A549 (cell line): ENCODE measurements at regions not wholly inside any gene's neighbourhood (a gene's known extent, or its start where the extent isn't known, plus 50 kb on each side); places are given as distances from the start of the nearest gene placed in this dataset.
"Not testable (repeated sequence)": the region's sequence is repeated elsewhere in the genome, so short reads cannot be mapped to it uniquely, and the experiment has no call there.

Experiments
- ATAC-seq, 2 experiments: fragments of 200-7000 bp in 1 of 2; fragments of >200 bp in 1 of 2; cut with Nextera tagmentation in 1 of 2; cut with Tn5 transposase in 1 of 2; 3 replicates each; pipeline versions ENCODE4 v1.8.0 to v1.9.1; 2018 to 2020; ENCODE audit warnings: mild to moderate bottlenecking in 1 of 2, moderate library complexity in 1 of 2
- CTCF ChIA-PET: fragments of 300-600 bp; sonication (Branson Sonifier 250); formaldehyde crosslinking; extraction: SDS; loops from one replicate; lab custom pipeline; 2021; ENCODE audit warnings: antibody characterized with exemption, inconsistent platforms; lab: Yijun Ruan, JAX
- POLR2A ChIA-PET: fragments of 350-600 bp; formaldehyde crosslinking; extraction: SDS; loops from one replicate; lab custom pipeline; 2021; ENCODE audit warnings: antibody characterized with exemption, inconsistent platforms; lab: Yijun Ruan, JAX
- DNase-seq, 2 experiments: peaks; one replicate each; pipeline versions ENCODE4 v3.0.0 to v3.0.0-alpha.2; 2011 to 2016; ENCODE audit warnings: low read depth in 1 of 2, low spot score in 1 of 2
- FAIRE-seq: peaks from 2 replicates; lab custom pipeline; 2011; peaks lifted over from hg19 to GRCh38; lab: Jason Lieb, UNC
- H3K27ac ChIP-seq, 2 experiments: fragments of >200 bp; sonication (Bioruptor Twin); formaldehyde crosslinking; 3 replicates each; pipeline ENCODE4 v1.5.1; 2016 to 2017
- H3K4me1 ChIP-seq: fragments of >200 bp; sonication (Bioruptor Twin); formaldehyde crosslinking; 3 replicates; pipeline ENCODE4 v1.6.1; 2016
- H3K4me2 ChIP-seq: fragments of >200 bp; sonication (Bioruptor Twin); formaldehyde crosslinking; 3 replicates; pipeline ENCODE4 v1.6.1; 2016
- H3K4me3 ChIP-seq: fragments of >200 bp; sonication (Bioruptor Twin); formaldehyde crosslinking; 3 replicates; pipeline ENCODE4 v1.5.1; 2016
- H3K9me3 ChIP-seq: fragments of >200 bp; sonication (Bioruptor Twin); formaldehyde crosslinking; 3 replicates; pipeline ENCODE4 v1.6.1; 2016
- CBX8 ChIP-seq: fragments of 200-600 bp; sonication (generic); IDR thresholded peaks from 2 replicates; pipeline ENCODE4 v1.6.1; 2016
- EHMT2 ChIP-seq: fragments of 200-600 bp; sonication (generic); IDR thresholded peaks from 2 replicates; pipeline ENCODE4 v1.6.1; 2016; ENCODE audit warnings: antibody characterized with exemption, low read depth, mild to moderate bottlenecking, moderate library complexity
- FOSL2 ChIP-seq, 2 experiments: fragments of 450-650 bp in 1 of 2; fragments of >200 bp in 1 of 2; sonication (Bioruptor Twin) in 1 of 2; formaldehyde crosslinking; IDR thresholded peaks; 2 replicates each; pipeline versions ENCODE4 v1.5.0 to v1.6.1; 2016 to 2020; ENCODE audit warnings: mild to moderate bottlenecking in 1 of 2, moderate library complexity in 1 of 2
- FOXS1 ChIP-seq: fragments of 250-450 bp; sonication (Bioruptor Pico); IDR thresholded peaks from 2 replicates; pipeline ENCODE4 v1.5.0; 2020; ENCODE audit warnings: mild to moderate bottlenecking, moderate library complexity
- HOXB5 ChIP-seq: fragments of 250-450 bp; sonication (Bioruptor Pico); IDR thresholded peaks from 2 replicates; pipeline ENCODE4 v1.5.0; 2020; ENCODE audit warnings: mild to moderate bottlenecking, moderate library complexity
- KDM5A ChIP-seq: fragments of 200-600 bp; sonication (generic); IDR thresholded peaks from 2 replicates; pipeline ENCODE4 v1.6.1; 2016; ENCODE audit warnings: antibody characterized with exemption, mild to moderate bottlenecking
- MAZ ChIP-seq: fragments of 150-350 bp; IDR thresholded peaks from 2 replicates; pipeline ENCODE4 v1.6.1; 2014; ENCODE audit warnings: antibody characterized with exemption, low read depth, low read length, borderline replicate concordance
- MYC ChIP-seq: IDR thresholded peaks from 2 replicates; pipeline ENCODE4 v1.6.1; 2012; ENCODE audit warnings: mild to moderate bottlenecking, inconsistent platforms, low read length, improper control_type of control experiment, borderline replicate concordance
- NPAS2 ChIP-seq: fragments of 250-450 bp; sonication (Bioruptor Pico); IDR thresholded peaks from 2 replicates; pipeline ENCODE4 v1.8.0; 2022; ENCODE audit warnings: mild to moderate bottlenecking, moderate library complexity, borderline replicate concordance
- RARB ChIP-seq: fragments of 250-450 bp; sonication (Bioruptor Pico); IDR thresholded peaks from 2 replicates; pipeline ENCODE4 v1.8.0; 2021; ENCODE audit warnings: mild to moderate bottlenecking, moderate library complexity
- SMC3 ChIP-seq: fragments of >200 bp; sonication (Bioruptor Twin); formaldehyde crosslinking; IDR thresholded peaks from 3 replicates; pipeline ENCODE4 v1.6.1; 2018; ENCODE audit warnings: inconsistent platforms
- SREBF2 ChIP-seq: fragments of 450-650 bp; IDR thresholded peaks from 2 replicates; pipeline ENCODE4 v1.6.1; 2014; ENCODE audit warnings: mild to moderate bottlenecking, moderate library complexity
- ZFP36 ChIP-seq: fragments of 450-650 bp; IDR thresholded peaks from 2 replicates; pipeline ENCODE4 v1.6.1; 2014; ENCODE audit warnings: borderline replicate concordance; ENCODE audit not compliant: partially characterized antibody
- ZNF302 ChIP-seq: fragments of 250-450 bp; sonication (Bioruptor Pico); IDR thresholded peaks from 2 replicates; pipeline ENCODE4 v1.9.0; 2021; ENCODE audit warnings: inconsistent platforms, mild to moderate bottlenecking, moderate library complexity
- ZSCAN20 ChIP-seq: fragments of 250-450 bp; sonication (Bioruptor Pico); IDR thresholded peaks from 2 replicates; pipeline ENCODE4 v1.8.0; 2022; ENCODE audit warnings: mild to moderate bottlenecking, moderate library complexity
- WGBS: methylation state at CpG from one replicate; pipeline ENCODE4 v1.1.6; 2017; ENCODE audit errors: missing lambda C conversion rate; 5-methylcytosine and 5-hydroxymethylcytosine counted together
- TF ChIP-seq, protein P1 (sequence below): fragments of >200 bp; sonication (Bioruptor Twin); formaldehyde crosslinking; IDR thresholded peaks from 3 replicates; pipeline ENCODE4 v1.6.1; 2016
- TF ChIP-seq, protein P2 (sequence below): fragments of >200 bp; sonication (Bioruptor Twin); formaldehyde crosslinking; IDR thresholded peaks from 3 replicates; pipeline ENCODE4 v1.5.1; 2016
- TF ChIP-seq, protein P3 (sequence below): fragments of >200 bp; sonication (Bioruptor Twin); formaldehyde crosslinking; IDR thresholded peaks from 2 replicates; pipeline ENCODE4 v1.6.1; 2016
- TF ChIP-seq, protein P4 (sequence below): fragments of 150-350 bp; IDR thresholded peaks from 2 replicates; pipeline ENCODE4 v1.6.1; 2014; ENCODE audit warnings: low read depth, mild to moderate bottlenecking, low read length
- TF ChIP-seq, protein P5 (sequence below): fragments of 450-650 bp; IDR thresholded peaks from 2 replicates; pipeline ENCODE4 v1.6.1; 2014; ENCODE audit warnings: antibody characterized with exemption
- TF ChIP-seq, protein P6 (sequence below): IDR thresholded peaks from 2 replicates; pipeline ENCODE4 v1.6.1; 2012; ENCODE audit warnings: low read depth, borderline replicate concordance

DNA sequence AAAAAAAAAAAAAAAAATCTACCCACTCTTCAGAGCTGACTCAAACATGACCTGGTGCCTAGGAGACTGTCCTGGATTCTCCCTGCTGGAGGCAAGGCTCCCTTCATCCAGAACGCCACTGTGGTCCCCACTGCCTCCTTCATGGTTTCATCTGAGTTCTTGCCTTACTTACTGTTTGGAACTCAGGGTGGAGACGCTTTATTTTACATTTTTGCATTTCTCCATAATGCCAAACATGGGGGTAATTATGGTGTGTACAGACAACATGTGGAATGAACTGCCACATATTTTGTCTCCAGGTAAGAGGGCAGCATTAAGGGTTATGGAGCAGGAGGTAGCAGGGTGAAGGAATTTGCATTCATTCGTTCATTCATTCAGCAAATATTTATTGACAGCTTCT, 58.1 kb upstream of the KCNK12 start:
- TF ChIP-seq, protein P1, sequence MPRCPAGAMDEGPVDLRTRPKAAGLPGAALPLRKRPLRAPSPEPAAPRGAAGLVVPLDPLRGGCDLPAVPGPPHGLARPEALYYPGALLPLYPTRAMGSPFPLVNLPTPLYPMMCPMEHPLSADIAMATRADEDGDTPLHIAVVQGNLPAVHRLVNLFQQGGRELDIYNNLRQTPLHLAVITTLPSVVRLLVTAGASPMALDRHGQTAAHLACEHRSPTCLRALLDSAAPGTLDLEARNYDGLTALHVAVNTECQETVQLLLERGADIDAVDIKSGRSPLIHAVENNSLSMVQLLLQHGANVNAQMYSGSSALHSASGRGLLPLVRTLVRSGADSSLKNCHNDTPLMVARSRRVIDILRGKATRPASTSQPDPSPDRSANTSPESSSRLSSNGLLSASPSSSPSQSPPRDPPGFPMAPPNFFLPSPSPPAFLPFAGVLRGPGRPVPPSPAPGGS = no peak
- TF ChIP-seq, protein P2, sequence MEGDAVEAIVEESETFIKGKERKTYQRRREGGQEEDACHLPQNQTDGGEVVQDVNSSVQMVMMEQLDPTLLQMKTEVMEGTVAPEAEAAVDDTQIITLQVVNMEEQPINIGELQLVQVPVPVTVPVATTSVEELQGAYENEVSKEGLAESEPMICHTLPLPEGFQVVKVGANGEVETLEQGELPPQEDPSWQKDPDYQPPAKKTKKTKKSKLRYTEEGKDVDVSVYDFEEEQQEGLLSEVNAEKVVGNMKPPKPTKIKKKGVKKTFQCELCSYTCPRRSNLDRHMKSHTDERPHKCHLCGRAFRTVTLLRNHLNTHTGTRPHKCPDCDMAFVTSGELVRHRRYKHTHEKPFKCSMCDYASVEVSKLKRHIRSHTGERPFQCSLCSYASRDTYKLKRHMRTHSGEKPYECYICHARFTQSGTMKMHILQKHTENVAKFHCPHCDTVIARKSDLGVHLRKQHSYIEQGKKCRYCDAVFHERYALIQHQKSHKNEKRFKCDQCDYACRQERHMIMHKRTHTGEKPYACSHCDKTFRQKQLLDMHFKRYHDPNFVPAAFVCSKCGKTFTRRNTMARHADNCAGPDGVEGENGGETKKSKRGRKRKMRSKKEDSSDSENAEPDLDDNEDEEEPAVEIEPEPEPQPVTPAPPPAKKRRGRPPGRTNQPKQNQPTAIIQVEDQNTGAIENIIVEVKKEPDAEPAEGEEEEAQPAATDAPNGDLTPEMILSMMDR = no peak
- TF ChIP-seq FOXS1 = no peak
- FAIRE-seq (no peak), ATAC-seq (no peak), DNase-seq (no peak)
- H3K4me1 ChIP-seq = peaks cover 16% of the 10 kb centered on the region
- WGBS = 45% methylated on average over 3 of the region's 3 CpGs
- H3K4me2 ChIP-seq = no peak overlapping the region
- no peak overlapping the region for H3K27ac ChIP-seq
- no peak overlapping the region for H3K4me3 ChIP-seq
- no peaks in the 10 kb centered on the region for H3K9me3 ChIP-seq
- CTCF ChIA-PET = no interaction called here
- POLR2A ChIA-PET = no interaction called here

DNA sequence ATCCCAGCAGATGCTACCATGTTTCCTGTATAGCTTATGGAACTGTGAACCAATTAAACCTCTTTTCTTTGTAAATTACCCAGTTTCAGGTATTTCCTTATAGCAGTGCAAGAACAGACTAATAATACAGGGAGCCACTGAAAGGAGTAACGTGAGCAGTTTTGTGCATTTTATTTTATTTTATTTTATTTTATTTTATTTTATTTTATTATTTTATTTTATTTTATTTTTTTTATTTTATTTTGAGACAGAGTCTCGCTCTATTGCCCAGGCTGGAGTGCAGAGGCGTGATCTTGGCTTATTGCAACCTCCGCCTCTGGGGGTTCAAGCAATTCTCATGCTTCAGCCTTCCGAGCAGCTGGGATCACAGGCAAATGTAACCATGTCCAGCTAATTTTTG, 55.9 kb upstream of the KCNK12 start:
- H3K4me1 ChIP-seq = peaks cover 5% of the 10 kb centered on the region
- no peak for ATAC-seq
- TF ChIP-seq, protein P3, sequence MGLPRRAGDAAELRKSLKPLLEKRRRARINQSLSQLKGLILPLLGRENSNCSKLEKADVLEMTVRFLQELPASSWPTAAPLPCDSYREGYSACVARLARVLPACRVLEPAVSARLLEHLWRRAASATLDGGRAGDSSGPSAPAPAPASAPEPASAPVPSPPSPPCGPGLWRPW = no peak
- no peak for TF ChIP-seq KDM5A
- no peak for TF ChIP-seq EHMT2
- TF ChIP-seq, all 56 proteins: peak for 0
- ChIA-PET CTCF (no interaction called here), POLR2A (no interaction called here)
- 65% methylated on average over 5 of the region's 5 CpGs for WGBS
- H3K4me3 ChIP-seq = no peak overlapping the region
- H3K27ac ChIP-seq = no peak overlapping the region
- FAIRE-seq (no peak), DNase-seq (no peak)
- H3K9me3 ChIP-seq = no peaks in the 10 kb centered on the region
- no peak overlapping the region for H3K4me2 ChIP-seq

DNA sequence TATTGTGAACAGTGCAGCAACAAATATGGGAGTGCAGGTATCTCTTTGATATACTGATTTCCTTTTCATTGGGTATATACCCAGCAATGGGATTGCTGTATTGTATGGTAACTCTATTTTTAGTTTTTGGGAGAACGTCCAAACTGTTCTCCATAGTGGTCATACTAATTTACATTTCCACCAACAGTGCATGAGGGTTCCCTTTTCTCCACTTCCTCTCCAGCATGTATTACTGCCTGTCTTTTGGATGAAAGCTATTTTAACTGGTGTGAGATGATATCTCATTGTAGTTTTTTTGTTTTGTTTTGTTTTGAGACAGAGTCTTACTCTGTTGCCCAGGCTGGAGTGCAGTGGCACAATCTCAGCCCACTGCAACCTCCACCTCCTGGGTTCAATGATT, 52.4 kb upstream of the KCNK12 start:
- POLR2A ChIA-PET, ATAC-seq: not testable (repeated sequence)

DNA sequence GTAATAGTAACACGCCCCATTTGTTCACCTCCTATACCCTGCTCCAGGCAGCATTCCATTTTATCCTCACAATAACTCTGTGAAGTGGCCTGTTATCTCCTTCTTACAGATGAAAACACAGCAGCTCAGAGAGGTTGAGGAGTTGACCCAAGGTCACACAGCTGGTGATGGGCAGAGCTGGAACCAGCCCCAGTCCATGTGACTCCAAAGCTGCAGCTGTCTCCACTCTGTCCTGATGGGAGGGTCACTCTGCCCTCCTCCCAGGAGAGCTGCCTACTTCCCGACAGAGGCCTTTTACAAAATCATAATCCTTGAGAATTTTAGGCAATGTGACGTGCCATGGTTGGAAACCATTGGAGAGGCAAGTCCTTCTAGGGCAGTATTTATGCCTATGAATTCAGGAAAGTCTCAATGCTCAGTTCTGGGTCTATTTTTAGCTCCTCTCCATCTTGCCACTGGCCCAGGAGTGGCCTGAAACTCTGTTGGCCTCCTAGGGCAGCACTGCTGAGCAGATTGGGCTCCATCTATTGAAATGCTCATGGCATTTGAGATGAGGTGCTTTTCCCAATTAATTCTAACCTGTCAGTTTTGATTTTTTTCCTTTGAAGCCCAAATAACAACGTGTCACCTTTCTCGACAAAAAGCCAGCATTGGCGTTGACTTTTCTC, 50.1 kb upstream of the KCNK12 start:
- no peak overlapping the region for H3K27ac ChIP-seq
- POLR2A ChIA-PET = no interaction called here
- CTCF ChIA-PET = interaction anchor here (0.6 kb wide), 1 partner anchor 1496 kb away, joined by 4 read pairs; no protein-coding TSS in a partner anchor
- 49% methylated on average over 6 of the region's 6 CpGs for WGBS
- H3K4me2 ChIP-seq = no peak overlapping the region
- no peaks in the 10 kb centered on the region for H3K9me3 ChIP-seq
- FAIRE-seq = no peak
- peak; percentile 26 to 28; a peak in 2 of 6 replicates for ATAC-seq
- no peaks in the 10 kb centered on the region for H3K4me1 ChIP-seq
- H3K4me3 ChIP-seq = no peak overlapping the region
- DNase-seq = no peak
- no peak for TF ChIP-seq ZNF302 (CRISPR knock-in tag)
- TF ChIP-seq, protein P1 = no peak
- no peak for TF ChIP-seq MYC
- TF ChIP-seq NPAS2 (CRISPR knock-in tag) = no peak
- no peak for TF ChIP-seq FOXS1
- no peak for TF ChIP-seq CBX8
- TF ChIP-seq RARB (CRISPR knock-in tag) = no peak
- no peak for TF ChIP-seq FOSL2 (IDR thresholded peaks at IDR 0.05)
- no peak for TF ChIP-seq FOSL2 (CRISPR knock-in tag; IDR thresholded peaks at IDR 0.05)
- no peak for TF ChIP-seq ZFP36
- TF ChIP-seq, protein P4, sequence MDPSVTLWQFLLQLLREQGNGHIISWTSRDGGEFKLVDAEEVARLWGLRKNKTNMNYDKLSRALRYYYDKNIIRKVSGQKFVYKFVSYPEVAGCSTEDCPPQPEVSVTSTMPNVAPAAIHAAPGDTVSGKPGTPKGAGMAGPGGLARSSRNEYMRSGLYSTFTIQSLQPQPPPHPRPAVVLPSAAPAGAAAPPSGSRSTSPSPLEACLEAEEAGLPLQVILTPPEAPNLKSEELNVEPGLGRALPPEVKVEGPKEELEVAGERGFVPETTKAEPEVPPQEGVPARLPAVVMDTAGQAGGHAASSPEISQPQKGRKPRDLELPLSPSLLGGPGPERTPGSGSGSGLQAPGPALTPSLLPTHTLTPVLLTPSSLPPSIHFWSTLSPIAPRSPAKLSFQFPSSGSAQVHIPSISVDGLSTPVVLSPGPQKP = no peak
- no peak for TF ChIP-seq MAZ
- TF ChIP-seq SREBF2 = no peak
- no peak for TF ChIP-seq HOXB5 (CRISPR knock-in tag)
- TF ChIP-seq SMC3 = no peak
- TF ChIP-seq, protein P5, sequence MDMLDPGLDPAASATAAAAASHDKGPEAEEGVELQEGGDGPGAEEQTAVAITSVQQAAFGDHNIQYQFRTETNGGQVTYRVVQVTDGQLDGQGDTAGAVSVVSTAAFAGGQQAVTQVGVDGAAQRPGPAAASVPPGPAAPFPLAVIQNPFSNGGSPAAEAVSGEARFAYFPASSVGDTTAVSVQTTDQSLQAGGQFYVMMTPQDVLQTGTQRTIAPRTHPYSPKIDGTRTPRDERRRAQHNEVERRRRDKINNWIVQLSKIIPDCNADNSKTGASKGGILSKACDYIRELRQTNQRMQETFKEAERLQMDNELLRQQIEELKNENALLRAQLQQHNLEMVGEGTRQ = no peak
- no peak for TF ChIP-seq ZSCAN20 (CRISPR knock-in tag)
- TF ChIP-seq, protein P6, sequence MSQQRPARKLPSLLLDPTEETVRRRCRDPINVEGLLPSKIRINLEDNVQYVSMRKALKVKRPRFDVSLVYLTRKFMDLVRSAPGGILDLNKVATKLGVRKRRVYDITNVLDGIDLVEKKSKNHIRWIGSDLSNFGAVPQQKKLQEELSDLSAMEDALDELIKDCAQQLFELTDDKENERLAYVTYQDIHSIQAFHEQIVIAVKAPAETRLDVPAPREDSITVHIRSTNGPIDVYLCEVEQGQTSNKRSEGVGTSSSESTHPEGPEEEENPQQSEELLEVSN = no peak

More for the DNA sequence above, 52.4 kb upstream of the KCNK12 start:
- H3K4me2 ChIP-seq, H3K4me1 ChIP-seq, FAIRE-seq, H3K9me3 ChIP-seq, DNase-seq, CTCF ChIA-PET, H3K27ac ChIP-seq, H3K4me3 ChIP-seq: not testable (repeated sequence)
- WGBS = 11% methylated on average over 1 of the region's 1 CpG
